Right hindlimb (tissue), 1 donor: ENCODE measurements at regions not wholly inside any gene's neighbourhood (a gene's known extent, or its start where the extent isn't known, plus 50 kb on each side); places are given as distances from the start of the nearest gene placed in this dataset.

Source experiments
- DNase-seq: peaks from one replicate; pipeline ENCODE4 v3.0.0-alpha.2; 2018

DNA sequence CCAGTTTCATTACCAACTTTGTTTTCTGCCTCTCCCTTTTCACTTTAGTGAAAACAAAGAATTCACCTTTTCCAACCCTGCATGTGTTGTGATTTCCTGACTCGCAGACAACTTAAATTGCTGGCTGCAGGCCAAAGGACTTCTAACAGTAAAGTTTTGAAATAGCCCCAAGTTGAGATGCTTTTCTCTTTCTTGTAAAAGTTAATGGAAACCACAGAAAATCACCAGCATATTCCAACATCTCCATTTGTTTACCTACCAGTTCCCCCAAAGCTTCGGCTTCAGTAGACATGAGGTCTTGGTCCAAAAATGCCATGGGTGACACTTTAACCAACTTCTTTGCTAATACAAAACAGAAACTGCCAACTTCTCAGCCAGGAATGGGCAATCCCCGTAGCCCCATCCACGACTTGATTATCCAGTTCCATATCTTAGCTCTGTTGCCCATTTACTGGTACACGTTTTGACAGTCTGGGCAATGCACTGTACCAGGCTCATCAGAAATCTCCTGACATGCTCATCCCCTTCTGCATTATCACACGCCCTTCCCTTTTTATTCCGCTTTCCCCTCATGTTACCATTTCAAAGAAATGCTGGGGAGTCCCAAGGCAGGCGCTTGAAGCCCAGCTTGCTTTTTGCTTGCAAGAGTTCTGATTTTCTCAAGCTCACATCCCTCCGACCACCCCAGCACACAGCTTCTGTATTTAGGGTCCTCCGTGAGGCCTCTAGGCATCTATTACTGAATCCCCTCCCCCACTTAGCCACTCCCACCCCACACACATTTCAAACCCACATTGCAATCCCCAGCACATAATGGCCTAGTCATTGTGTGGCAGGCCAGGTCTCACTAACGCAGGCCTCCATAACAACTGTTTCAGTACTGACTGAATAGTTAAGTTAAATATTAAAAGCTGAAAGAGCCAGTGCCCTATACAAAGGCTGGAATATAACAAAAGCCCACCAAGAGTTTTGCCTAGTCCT, 137.9 kb upstream of the S100G start:
- no peak for DNase-seq

DNA sequence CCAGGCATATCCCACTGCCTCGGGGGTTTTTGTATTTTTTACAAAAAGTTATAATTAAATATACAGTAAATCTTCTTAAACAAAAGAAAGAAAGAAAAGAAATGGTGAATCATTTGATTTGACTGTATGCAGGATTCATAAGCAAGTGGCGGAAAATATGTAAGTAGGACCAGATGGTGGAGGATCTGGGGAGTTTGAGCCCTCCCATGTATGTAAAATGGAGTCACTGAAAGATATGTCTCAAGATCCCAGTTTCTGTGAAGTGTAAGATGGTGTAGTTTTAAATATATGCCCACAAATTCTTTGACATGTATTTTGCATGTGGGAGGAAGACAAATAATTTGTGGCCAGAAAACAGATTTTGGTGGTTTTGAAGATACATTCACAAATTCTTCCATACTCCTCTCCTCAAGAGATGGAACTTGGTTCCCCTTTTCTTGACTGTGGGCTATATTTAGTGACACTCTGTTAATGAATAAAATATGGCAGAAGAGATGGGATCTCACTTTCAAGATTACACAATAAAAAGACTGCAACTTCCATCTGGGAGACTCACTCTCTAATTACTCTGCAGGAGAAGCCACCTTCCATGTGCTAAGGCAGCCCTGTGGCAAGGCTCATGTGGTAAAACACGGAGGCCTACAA, 133.6 kb upstream of the S100G start:
- DNase-seq, result no peak

DNA sequence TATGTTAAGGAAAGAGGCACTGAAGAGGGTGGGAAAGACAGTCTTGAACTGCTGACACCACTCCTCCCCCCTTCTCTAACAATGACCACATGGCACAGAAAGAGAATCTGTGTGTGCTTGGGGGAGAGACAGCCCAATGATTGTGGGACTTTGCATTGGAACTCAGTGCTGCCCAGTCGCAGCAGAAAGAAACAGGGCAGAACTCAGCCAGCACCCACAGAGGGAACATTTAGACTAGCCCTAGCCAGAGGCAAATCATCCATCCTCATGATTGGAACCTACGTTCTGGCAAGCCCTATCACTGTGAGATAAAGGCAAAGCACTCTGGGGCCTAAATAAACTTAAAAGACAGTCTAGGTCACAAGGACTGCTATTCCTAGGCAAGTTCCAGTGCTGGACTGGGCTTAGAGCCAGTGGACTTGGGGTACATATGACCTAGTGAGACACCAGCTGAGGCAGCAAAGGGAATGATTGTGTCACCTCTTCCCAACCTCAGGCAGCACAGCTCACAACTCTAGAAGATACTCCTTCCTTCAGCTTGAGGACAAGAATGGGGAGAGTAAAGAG, 132.8 kb upstream of the S100G start:
- no peak for DNase-seq

DNA sequence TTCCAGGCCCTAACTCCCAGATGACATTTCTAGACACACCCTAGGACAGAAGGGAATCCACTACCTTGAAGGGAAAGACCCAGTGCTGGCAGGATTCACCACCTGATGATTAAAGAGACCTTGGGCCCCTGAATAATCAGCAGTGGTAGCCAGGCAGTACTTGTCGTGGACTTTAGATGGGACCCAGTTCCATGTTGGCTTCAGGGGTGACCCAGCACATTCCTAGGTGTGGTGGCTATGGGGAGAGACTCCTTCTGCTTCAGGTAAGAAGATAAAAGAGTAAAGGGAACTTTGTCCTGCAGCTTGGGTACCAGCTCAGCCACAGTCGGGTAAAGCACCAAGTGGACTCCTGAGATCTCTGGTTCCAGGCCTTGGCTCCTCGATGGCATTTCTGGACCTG, 131.8 kb upstream of the S100G start:
- no peak for DNase-seq

DNA sequence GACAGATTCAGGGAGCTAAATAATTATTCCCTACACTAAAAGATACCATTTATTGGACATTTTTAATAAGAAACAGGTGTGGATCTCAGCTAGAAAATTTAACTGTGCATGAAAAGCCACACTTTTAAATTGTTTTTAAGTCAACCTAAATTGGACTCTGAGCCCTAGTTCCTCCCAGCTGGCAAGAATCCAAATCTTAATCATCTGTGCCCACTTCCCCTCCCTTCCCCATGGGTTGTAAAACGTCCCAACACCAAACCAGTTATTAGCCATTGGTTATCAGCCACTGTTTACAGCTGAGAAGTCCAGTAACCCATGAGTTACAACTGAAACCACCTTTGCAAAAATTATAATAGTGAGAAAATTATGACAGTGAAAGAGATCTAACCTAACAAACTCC, 125.6 kb upstream of the S100G start:
- no peak for DNase-seq

DNA sequence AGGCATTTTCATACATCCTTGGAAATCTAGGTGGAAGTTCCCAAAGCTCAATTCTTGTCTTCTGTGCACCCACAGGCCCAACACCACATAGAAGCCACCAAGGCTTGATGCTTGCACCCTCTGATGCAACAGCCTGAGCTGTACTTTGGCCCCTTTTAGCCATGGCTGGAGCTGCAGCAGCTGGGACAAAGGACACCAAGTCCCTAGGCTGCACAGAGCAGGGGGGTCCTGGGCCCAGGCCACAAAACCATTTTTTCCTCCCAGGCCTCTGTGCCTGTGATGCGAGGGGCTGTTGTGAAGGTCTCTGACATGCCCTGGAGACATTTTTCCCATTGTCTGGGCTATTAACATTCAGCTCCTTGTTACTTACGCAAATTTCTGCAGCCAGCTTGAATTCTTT, 124.0 kb upstream of the S100G start:
- DNase-seq, result no peak

DNA sequence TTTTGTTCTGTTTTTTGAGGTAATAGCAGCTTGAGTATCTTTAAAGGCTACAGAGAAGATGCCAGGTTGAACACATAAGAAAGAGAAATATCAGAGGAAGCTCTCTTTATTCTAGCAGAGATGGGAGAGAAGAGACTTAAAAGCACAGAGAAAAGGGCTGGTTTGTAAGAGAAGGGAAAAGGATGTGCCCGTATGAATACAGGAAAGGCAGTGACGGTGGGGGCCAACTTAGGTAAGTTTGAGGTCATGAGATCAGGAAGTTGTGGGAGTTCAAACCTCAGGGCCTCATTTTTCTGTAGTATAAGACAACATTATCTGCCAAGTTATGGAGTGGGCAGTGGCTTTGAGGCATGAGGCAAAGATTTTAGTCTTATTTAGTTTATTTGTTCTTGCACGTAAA, 121.3 kb upstream of the S100G start:
- no peak for DNase-seq
